Activated T-helper 1 cell treated with Interleukin-2 at 50 U/mL for 16 hours (primary cell): ENCODE measurements at regions not wholly inside any gene's neighbourhood (a gene's known extent, or its start where the extent isn't known, plus 50 kb on each side); places are given as distances from the start of the nearest gene placed in this dataset.
"Not testable (repeated sequence)": the region's sequence is repeated elsewhere in the genome, so short reads cannot be mapped to it uniquely, and the experiment has no call there.

Experiments used
- DNase-seq: peaks from one replicate; pipeline ENCODE4 v3.0.0-alpha.2; 2020; ENCODE audit warnings: low read depth

DNA sequence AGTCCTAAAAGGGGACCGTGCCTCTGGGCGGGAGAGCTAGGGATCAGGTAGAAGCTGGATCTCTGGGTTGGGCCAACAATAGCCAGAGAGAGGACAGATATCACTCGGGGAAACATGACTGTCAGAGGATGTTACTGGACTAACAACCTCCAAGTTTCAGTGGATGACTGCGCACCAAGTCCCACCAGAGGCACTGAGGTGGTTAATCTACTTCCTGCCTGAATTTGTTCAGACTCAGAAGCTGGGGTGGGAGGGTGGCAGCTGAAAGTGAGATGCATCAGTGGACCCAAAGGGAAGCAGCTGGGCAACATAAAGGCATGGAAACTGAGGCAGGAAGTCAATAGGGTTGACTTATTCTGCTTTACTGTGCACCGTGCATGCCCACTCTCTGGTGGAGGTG is 130.1 kb upstream of the SLC44A1 start:
- no peak for DNase-seq

DNA sequence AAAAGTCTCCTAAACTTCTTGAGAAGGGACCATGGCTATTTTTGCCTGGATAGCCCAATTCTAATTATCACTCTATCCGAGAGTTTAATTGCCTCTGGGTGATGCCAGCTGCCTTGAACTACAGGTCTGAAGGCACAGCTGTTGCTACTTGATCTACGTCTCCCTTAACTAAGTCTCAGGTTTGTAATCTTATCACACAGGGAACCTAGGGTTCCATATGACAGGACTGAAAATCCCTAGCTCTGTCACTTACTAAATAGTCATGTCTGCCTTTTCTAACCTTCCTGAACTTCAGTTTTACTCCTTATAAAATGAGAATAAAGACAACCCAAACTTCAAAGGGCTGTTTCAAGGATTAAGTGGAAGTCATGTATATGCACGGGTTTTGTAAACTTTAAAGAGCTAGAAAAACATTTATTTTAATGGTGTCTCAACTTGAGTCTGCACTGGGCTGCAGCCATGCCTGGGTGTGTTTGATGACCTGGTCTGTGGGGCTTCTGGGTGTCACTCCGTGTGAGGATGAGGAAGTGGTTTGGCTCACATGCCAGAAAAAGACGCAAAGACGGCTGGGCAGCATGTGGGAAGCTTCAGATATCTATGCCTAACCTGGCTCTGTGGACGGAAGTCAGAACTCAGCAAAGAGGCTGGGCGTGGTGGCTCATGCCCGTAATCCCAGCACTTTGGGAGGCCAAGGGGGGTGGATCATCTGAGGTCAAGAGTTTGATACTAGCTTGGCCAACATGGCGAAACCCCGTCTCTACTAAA is 129.3 kb upstream of the SLC44A1 start:
- DNase-seq, result peak; percentile 4

DNA sequence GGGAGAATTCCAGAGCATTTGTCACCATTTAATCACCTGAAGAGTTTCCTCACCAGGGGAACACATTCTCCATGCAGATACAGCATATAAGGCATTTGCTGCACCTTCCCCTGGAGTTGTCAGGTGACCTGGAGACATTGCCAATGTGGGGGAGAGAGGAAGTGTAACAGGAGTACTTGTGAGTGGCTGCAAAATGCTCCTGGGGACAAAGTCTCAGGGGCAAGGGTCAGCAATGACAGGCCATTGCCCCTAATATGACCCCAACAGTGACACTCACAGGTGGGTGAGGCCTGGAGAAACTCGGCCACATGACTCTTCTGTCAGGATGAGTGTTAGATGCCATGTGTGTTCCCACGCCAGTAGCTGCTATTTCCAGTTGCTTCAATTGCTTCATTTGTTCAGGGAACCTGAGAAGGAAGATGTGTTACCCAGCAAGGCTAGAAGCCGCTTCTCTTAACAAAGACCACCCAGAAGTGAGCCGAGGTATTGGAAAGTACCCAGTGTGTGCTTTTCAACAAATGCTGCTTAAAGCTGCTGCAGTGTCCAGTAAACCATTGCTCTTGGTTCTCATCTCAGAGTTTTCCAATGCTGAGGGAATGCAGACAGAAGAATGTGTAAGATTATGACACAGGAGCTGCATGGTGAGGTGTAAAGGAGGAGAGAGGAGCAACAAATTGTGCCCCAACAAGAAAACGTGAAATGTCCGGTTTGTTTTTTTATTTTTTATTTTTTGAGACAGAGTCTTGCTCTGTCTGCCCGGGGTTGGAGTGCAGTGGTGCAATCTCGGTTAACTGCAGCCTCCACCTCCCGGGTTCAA is 128.2 kb upstream of the SLC44A1 start:
- no peak for DNase-seq

DNA sequence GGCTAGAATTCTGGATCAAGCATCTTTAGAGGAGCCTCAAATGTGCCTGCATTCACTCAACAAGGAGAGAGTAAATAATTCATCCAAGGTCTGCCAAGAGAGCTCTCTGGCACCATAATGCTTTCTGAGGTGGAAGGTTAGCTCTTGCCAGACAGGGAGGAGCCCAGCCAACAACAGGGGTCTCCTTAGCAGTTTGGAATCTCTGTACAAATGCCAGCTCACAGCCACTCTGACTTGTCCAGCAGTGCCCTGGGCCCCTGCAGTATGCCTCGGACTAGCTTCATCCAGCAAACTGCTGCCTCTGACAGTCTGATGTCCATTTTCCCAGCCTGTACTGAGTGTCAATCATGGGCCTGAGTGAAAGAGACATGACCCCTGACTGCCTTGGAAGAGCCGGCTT is 127.2 kb upstream of the SLC44A1 start:
- DNase-seq, result no peak

DNA sequence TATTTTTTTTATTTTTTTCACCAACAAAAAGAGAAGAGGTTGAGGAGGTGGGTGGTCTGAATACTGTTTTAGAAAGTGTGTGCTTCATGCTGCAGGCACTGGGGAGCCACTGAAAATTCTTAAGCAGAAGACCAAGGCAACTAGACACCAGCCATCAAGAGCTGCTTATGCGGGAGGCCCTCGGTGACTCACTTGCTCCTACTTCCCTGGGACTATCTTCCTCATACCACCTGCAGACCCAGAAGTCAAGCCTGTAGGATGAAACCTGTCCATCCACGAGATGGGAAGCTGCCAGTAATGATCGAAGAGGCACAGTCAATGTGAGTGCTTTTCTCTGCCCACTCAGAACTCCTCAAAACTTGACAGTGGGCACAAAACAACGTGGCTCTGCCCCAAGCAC is 125.8 kb upstream of the SLC44A1 start:
- DNase-seq, result no peak

DNA sequence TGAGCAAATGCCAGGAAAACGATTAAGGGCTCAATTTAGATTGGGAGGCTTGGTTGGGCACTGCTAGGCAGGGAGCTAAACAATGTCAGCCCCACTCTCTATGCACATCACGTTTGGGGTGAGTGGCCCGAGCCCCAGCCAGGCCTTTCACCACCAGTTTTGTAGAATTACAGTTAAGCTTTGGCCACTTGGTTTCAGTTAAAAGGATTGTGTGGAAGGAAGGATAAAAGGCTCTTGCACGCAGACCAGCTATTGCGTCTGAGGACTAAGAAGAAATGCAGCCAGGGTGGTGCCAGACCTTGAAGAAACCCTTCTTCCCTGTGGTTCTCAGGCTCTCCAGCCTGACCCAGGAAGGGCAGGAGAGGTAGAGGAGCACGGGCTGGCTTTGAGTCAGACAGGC is 125.3 kb upstream of the SLC44A1 start:
- DNase-seq, result no peak

DNA sequence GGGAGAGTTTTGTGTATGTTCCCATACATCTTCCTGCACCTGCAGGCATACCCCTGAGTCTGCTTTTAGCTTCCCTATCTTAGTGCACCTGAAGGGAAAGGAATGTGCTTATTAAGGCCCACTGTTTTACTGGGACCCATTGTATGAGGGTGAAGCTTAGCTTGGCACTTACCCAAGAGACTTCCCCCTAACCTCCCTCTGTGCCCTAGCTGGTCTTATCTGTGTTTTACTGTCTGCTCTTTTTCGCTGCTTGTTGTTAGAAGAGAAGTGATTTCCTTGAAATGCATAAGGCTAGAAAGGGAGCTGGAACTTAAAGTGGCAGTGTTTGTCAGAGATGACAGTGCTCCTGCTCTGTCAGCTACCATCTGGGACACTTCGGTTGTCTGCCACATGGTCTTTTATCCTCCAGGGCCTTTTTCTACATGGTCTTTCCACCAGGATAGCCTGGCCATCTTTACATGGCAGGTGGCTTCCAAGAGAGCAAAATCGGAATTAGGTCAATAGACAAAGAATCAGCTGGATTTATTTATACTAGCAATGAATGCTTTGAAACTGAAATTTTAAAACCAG is 122.5 kb upstream of the SLC44A1 start:
- DNase-seq, result no peak

DNA sequence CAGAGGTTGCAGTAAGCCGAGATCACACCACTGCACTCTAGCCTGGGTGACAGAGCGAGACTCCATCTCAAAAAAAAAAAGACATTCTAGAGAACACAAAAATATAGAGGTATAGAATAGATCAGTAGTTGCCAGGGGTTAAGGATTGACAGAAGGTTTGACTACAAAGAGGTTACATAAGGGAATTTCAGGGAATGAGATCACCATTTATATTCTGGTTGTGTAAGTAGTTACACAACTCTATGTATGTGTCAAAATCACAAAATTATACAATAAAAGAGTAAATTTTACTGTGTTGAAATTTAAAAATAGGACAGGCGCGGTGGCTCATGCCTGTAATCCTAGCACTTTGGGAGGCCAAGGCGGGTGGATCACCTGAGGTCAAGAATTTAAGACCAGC is 119.9 kb upstream of the SLC44A1 start:
- DNase-seq, result not testable (repeated sequence)

DNA sequence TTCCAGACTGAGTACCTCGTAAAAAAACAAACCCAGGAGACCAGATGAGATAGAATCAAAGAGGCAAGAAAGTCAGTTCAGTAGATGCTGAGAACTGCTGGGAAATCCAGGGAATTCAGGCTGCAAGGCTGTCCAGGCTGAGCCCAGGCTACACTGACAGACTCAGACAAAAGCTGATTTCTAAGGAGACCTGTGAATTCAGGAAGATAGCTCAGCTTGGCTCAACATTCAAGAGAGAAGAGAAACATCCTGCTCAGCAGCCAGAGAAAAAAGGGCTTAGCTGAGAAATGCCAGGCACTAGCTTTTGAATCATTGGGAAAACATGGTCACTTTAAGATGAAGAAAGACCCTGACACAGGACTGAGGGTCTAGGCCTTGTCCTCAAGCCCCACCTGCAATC is 118.2 kb upstream of the SLC44A1 start:
- no peak for DNase-seq

DNA sequence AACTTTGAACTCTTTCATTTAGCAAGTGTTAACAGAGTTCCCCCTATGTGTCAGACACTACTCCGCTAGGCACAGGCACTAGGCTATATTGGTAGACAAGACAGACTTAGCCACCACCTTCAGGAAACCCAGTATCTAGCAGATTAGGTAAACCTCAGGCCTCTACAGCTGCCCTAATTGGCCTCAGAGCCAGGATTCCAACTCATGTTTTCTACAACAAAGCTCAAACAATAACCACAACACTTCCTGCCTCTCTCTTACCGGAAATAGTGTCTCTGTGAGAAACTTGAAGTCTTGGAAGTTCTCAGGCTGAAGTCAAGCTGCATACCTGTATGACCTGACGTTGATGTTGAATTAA is 116.6 kb upstream of the SLC44A1 start:
- DNase-seq, result peak; percentile 22

DNA sequence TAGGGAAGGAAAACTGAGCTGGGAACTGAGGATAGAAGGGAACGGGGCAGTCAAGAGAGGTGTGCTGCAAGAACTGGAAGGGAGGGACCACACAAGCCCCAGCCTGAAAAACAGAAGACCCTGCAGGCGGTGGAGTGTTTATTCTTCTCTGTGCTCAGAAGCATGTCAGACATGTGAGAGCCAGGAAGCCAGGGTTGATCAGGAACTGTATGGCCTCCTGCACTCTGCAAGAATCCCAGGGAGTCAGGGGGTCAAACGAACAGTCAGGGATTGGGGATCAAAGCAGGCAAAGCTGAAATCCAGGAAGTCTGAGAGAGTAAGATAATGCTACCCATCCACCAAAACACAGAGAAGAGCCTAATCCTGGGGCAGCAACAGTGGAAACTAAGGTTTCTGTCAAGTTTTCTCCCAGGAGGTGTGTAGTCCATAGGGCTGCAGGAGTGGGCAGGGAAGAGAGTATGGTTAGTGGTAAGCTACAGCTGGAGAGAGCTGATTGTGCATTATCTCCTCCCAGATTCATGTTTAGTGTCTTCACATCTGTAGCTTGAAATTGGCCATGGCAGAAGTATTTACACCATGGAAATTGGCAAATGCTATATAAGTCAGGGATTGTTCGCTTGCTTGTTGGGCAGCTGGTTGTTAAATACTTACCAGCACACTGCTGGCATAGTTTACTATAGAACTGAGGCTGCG is 115.4 kb upstream of the SLC44A1 start:
- DNase-seq, result no peak

DNA sequence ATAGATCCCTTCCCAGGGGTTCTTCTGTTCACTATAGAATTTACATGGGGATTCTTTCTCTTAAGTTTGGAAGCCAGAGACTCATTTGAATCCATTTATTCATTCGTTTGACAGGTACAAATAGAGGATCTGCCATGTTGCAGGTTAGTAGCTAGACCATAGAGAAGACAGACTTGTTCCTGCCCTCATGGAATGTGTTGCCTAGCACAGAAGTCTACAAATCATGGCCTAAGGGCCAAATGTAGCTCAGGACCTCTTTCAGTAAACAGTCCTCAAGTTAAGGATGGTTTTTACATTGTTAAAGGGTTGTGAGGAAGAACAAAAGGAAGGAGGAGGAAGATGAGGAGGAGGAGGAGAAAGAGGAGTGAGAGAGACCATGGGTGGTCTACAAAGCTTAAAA is 114.7 kb upstream of the SLC44A1 start:
- no peak for DNase-seq

DNA sequence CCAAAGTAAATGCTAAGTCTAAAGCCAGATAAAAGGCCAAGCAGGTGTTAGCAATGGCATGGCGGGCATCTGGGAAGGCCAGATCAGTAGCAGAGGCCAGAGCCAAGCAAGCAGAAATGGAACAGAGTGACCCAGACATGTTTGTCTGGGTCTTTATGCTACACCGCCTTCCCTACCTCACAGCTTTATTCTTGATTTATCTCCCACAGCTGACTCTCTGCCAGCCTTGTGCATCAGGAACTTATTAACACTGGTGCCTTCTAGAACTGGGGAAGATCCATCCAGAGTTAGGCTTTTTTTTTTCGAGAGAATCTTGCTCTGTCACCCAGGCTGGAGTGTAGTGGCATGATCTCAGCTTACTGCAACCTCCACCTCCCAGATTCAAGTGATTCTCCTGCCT is 112.5 kb upstream of the SLC44A1 start:
- no peak for DNase-seq

DNA sequence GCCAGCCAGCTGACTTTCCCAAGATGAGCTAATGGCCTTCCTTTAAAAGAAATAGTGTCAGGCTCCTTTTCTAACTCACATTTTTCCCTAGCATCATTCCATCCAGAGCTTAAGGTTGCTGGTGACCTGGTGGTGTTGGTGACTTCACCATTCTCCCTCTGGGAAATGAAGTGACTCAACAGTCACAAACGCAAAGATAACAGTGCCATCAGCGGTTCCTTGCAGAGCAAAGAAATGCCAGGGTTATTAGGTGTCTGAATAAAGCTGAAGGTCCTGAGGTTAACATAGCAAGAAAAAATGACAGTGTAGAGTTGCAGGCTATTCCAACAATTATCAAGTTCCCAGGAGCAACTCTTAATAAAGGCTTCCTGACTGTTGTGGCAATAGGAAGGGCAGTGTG is 111.8 kb upstream of the SLC44A1 start:
- no peak for DNase-seq

DNA sequence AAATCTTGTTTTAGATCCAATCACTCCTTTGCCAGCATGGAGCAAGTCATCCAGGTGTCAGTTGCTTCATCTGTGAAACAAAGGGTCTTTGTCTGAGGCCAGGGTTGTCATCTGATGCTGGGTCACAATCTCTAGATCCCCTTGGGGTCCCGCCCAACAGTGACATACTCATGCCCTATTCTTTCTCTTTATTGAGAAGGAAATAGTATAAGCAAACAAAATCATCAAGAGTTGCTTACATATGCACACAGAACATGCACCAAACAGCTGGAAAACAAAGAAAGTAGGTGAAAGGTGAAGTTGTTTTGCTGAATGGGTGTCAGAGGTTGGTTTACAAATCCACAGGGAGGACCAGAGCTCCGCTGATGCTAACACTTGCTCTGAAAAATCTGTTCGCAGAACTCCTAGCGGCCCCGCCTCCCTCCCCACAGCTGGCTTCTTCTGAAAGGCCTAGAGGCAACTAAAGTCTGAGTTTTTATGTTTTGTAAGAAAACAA is 106.1 kb upstream of the SLC44A1 start:
- DNase-seq, result no peak

DNA sequence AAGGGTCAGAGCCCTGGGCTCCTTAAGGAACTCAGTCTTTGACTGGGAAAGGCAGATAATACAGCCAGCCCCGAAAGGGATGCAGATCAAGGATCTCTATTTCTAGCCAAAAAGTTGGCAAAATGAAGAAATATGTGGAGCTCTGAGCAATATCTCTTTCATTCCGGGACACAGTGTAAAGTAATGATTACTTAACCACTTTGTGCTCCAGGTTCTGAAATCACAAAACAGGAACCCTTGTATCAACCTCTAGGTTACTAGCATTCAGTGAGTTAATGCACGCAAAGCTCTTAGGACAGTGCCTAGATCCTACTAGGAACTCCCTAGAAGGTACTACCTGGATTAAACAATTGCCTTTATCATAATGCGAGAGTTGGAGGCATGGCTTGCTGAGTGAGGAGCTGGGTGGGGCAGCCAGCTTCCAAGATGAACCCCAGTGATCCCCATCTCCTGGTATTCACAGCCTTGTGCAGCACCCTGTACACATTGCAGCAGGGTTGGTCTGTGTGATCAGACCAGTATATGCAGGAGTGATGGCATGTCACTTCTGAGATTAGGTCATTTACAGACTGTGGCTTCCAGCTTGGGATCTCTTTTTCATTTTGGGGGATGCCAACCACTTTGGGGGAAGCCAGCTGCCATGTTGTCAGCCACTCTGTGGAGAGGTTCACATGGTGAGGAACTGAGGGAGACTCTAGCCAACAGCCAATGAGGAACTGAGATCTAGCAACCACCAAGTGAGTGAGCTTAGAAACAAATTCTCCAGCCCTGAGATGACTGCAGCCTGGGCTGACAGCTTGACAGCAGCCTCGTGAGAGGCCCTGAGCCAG is 103.1 kb upstream of the SLC44A1 start:
- DNase-seq, result no peak

DNA sequence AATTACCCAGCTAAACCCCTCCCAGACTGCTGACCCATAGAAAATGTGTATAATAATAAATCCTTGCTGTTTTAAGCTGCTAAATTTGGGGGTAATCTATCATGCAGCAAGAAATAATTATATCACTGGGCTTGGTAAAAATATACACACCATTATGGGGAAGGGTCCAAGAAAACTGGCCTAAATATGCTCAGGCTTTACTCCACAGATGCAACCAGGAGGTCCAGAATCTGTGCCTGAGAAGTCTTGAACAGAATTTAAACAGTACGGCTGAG is 102.5 kb upstream of the SLC44A1 start:
- no peak for DNase-seq

DNA sequence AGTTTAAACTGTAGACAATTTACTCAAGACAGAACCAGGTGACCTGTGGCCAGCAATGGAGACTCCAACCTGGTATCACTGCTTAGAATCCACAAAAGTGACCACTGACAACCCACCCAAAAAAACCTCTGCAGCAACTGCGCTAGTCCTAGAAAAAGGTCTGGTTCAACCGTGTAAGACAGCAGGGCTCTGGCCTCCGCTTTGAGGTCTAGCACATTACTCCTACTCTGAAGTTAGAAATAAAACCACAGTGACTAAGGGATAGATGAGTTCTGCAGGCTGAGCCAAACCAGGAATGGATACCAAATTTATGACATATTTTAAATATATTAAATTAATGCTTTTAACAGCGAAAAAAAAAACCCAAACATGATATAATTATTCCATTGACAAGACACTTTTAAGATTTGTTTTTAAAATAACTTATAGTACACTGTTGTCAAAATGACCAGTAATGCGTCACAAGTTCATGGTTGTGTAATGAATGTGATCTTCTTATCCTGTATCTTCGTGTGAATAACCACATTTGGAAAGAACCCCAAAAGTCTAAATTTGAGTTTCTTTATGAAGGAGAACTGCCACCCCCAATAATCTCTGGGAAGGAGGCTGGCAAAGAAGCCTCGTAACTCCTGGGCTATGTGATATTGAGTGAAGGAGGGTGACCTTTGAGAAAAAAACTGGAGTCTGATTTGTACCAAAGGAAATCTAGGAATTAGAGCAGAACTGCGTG is 101.9 kb upstream of the SLC44A1 start:
- no peak for DNase-seq

DNA sequence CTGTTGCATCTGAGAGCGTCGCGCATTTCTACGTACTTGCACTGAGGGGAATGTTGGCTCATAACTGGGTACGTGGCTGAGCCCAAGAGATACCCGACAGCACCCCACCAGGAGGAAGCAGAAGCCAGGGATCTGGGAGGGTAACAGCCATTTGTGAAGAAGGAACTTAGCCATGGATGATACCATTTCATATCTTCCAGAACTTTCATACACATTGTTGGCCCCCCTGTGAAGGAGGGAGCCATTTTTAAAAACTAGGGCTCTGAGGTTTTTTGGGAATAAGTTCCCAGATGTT is 101.4 kb upstream of the SLC44A1 start:
- no peak for DNase-seq

DNA sequence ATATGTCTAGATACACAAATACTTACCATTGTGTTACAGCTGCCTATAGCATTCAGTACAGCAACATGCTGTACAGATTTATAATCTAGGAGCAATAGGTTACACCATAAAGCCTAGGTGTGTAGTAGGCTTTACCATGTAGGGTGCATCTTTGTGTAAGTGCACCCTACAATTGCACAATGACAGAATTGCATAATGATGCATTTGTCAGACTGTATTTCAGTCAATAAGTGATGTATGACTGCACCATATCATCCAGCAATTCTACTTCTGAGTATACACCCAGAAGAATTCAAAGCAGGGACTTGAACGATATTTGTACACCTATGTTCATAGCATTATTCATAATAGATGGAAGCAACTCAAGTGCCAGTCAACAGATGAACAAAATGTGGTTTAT is 100.4 kb upstream of the SLC44A1 start:
- DNase-seq, result no peak

DNA sequence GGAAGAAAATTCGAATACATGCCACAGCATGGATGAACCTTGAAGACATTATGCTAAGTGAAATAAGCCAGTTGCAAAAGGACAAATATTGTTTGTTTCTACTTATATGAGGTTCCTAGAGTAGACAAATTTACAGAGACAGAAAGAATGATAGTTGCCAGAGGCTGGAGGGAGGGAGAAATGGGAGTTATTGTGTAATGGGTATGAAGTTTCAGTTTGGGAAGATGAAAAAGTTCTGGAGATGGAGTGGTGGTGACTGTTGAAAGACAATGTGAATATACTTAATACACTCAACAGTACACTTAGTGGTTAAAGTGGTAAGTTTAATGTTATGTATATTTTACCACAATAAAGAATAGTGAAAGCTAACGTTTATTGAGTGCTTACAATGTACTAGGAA is 99.6 kb upstream of the SLC44A1 start:
- no peak for DNase-seq

DNA sequence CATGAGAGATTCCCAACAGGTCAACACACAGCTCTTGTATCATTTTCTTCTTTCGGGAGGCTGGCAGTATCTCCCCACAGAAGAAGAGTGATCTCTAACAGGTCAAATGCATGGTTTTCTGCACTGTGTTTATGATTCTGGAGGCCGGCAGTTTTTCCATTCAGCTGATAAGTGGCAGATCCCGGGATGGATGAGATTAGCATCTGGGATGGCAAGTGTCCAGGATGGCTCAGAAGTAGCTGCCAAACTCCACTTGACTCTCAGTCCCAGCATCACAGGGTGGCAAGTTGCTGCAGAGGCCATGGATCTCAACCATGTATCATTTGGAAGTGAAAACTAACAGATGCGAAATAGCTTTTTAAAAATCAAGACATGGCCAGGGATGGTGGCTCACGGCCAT is 97.8 kb upstream of the SLC44A1 start:
- no peak for DNase-seq
